ENCODE measurements at regions not wholly inside any gene's neighbourhood (a gene's known extent, or its start where the extent isn't known, plus 50 kb on each side); places are given as distances from the start of the nearest gene placed in this dataset.

GRCh38 chr2:136420346-136420745 is 302.4 kb upstream of the CXCR4 start:
- Mint-ChIP-seq H3K4me3 (no peak overlapping the region), H3K27me3 (peaks cover 73% of the 10 kb centered on the region), H3K9me3 (no peaks in the 10 kb centered on the region), H3K4me1 (ENCODE audit: unreplicated experiment) (peaks cover 7% of the 10 kb centered on the region), H3K36me3 (no peaks in the 10 kb centered on the region), H3K27ac (no peak overlapping the region)
- no peak for DNase-seq (ENCODE audit: extremely low spot score, unreplicated experiment)
- TF ChIP-seq, protein P1, sequence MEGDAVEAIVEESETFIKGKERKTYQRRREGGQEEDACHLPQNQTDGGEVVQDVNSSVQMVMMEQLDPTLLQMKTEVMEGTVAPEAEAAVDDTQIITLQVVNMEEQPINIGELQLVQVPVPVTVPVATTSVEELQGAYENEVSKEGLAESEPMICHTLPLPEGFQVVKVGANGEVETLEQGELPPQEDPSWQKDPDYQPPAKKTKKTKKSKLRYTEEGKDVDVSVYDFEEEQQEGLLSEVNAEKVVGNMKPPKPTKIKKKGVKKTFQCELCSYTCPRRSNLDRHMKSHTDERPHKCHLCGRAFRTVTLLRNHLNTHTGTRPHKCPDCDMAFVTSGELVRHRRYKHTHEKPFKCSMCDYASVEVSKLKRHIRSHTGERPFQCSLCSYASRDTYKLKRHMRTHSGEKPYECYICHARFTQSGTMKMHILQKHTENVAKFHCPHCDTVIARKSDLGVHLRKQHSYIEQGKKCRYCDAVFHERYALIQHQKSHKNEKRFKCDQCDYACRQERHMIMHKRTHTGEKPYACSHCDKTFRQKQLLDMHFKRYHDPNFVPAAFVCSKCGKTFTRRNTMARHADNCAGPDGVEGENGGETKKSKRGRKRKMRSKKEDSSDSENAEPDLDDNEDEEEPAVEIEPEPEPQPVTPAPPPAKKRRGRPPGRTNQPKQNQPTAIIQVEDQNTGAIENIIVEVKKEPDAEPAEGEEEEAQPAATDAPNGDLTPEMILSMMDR (conservative IDR thresholded peaks at IDR 0.05), result no peak

DNA sequence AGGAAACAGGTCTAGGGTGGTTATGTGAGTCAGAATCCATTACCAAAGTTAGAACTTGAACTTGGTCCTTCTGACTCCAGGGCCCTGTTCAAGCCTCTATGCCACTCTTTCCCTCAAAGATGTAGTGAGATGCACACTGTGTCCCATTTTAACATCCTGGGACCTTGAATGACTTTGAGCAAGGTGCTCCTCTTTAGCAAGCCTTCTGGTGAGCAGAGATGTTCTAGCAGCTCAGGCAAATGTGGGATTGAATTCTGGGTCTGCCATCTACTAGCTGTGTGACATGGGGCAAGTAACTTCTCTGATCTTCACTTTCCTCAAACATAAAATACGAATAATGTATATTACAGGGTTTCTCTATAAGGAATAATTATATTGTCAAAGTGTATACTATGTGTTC is 294.0 kb upstream of the CXCR4 start:
- TF ChIP-seq, protein P1 (conservative IDR thresholded peaks at IDR 0.05), result no peak
- Mint-ChIP-seq H3K4me3 (no peak overlapping the region), H3K4me1 (ENCODE audit: unreplicated experiment) (no peaks in the 10 kb centered on the region)

GRCh38 chr2:136410673-136411072 is 292.7 kb upstream of the CXCR4 start:
- Mint-ChIP-seq H3K4me3 (no peak overlapping the region), H3K27ac (no peak overlapping the region), H3K27me3 (peaks cover 24% of the 10 kb centered on the region), H3K4me1 (ENCODE audit: unreplicated experiment) (no peaks in the 10 kb centered on the region), H3K36me3 (no peaks in the 10 kb centered on the region), H3K9me3 (no peaks in the 10 kb centered on the region)
- DNase-seq (ENCODE audit: extremely low spot score, unreplicated experiment), result no peak
- TF ChIP-seq, protein P1 (conservative IDR thresholded peaks at IDR 0.05), result no peak

More for the DNA sequence above, 294.0 kb upstream of the CXCR4 start:
- peaks cover 25% of the 10 kb centered on the region for H3K27me3 Mint-ChIP-seq
- H3K9me3 Mint-ChIP-seq, result no peaks in the 10 kb centered on the region
- H3K36me3 Mint-ChIP-seq, result no peaks in the 10 kb centered on the region
- H3K27ac Mint-ChIP-seq, result no peak overlapping the region
- no peak for DNase-seq (ENCODE audit: extremely low spot score, unreplicated experiment)

- TF ChIP-seq, protein P1 (conservative IDR thresholded peaks at IDR 0.05), result no peak
- Mint-ChIP-seq H3K36me3 (no peaks in the 10 kb centered on the region), H3K4me1 (ENCODE audit: unreplicated experiment) (no peaks in the 10 kb centered on the region), H3K4me3 (no peak overlapping the region), H3K9me3 (no peaks in the 10 kb centered on the region), H3K27me3 (peaks cover 35% of the 10 kb centered on the region), H3K27ac (no peak overlapping the region)
- no peak for DNase-seq (ENCODE audit: extremely low spot score, unreplicated experiment)
Measured at GRCh38 chr2:136408795-136409194, 290.8 kb upstream of the CXCR4 start.

GRCh38 chr2:136407952-136408318 is 290.0 kb upstream of the CXCR4 start:
- DNase-seq (ENCODE audit: extremely low spot score, unreplicated experiment), result no peak
- Mint-ChIP-seq H3K27ac (no peak overlapping the region), H3K4me1 (ENCODE audit: unreplicated experiment) (no peaks in the 10 kb centered on the region), H3K36me3 (no peaks in the 10 kb centered on the region), H3K27me3 (peaks cover 41% of the 10 kb centered on the region), H3K9me3 (no peaks in the 10 kb centered on the region), H3K4me3 (no peak overlapping the region)
- TF ChIP-seq, protein P1 (conservative IDR thresholded peaks at IDR 0.05), result no peak

Data from type B pancreatic cell (in vitro differentiated cells).